Neural cell (in vitro differentiated cells): ENCODE measurements at regions not wholly inside any gene's neighbourhood (a gene's known extent, or its start where the extent isn't known, plus 50 kb on each side); places are given as distances from the start of the nearest gene placed in this dataset.
"Not testable (repeated sequence)": the region's sequence is repeated elsewhere in the genome, so short reads cannot be mapped to it uniquely, and the experiment has no call there.

Source experiments
- H2AFZ ChIP-seq: fragments of 200-600, 300-800 bp; sonication (generic), shearing (Covaris generic); 2 replicates; pipeline ENCODE4 v1.6.0; 2014; ENCODE audit warnings: low read depth, mild to moderate bottlenecking, antibody characterized with exemption, low read length, moderate library complexity
- H3F3A ChIP-seq: fragments of 200-600 bp; shearing (Covaris generic); 2 replicates; pipeline ENCODE4 v1.6.1; 2016; ENCODE audit warnings: mild to moderate bottlenecking, moderate library complexity, mixed read lengths, antibody characterized with exemption, low read length; ENCODE audit not compliant: insufficient read depth, poor library complexity, severe bottlenecking
- H3K27ac ChIP-seq: fragments of 200-600, 300-800 bp; sonication (generic), shearing (Covaris generic); 2 replicates; pipeline ENCODE4 v1.5.1; 2014; ENCODE audit warnings: mild to moderate bottlenecking, low read length, moderate library complexity
- H3K27me3 ChIP-seq: fragments of 300-800, 200-600 bp; sonication (generic), shearing (Covaris generic); 2 replicates; pipeline ENCODE4 v1.6.0; 2014; ENCODE audit warnings: mild to moderate bottlenecking, low read depth, low read length, moderate library complexity; ENCODE audit not compliant: insufficient read depth
- H3K36me3 ChIP-seq: fragments of 300-800, 200-600 bp; sonication (generic), shearing (Covaris generic); 2 replicates; pipeline ENCODE4 v1.5.1; 2014; ENCODE audit warnings: mild to moderate bottlenecking, antibody characterized with exemption, low read length, moderate library complexity; ENCODE audit not compliant: insufficient read depth
- H3K4me2 ChIP-seq: fragments of 300-800, 200-600 bp; sonication (generic), shearing (Covaris generic); 2 replicates; pipeline ENCODE4 v1.6.0; 2014; ENCODE audit warnings: mild to moderate bottlenecking, low read length
- H3K4me3 ChIP-seq: fragments of 300-800, 200-600 bp; sonication (generic), shearing (Covaris generic); 2 replicates; pipeline ENCODE4 v1.5.1; 2014; ENCODE audit warnings: mild to moderate bottlenecking, low read length, moderate library complexity
- H3K79me2 ChIP-seq: fragments of 200-600 bp; shearing (Covaris generic); replicated peaks from 2 replicates; pipeline ENCODE4 v1.6.0; 2014; ENCODE audit warnings: mild to moderate bottlenecking, low read length, moderate library complexity; ENCODE audit not compliant: insufficient read depth
- H3K9ac ChIP-seq: fragments of 300-800, 200-600 bp; sonication (generic), shearing (Covaris generic); 2 replicates; pipeline ENCODE4 v1.6.1; 2016; ENCODE audit warnings: mild to moderate bottlenecking, low read length, mixed read lengths
- H3K9me2 ChIP-seq: fragments of 200-600 bp; shearing (Covaris generic); 2 replicates; pipeline ENCODE4 v1.6.1; 2016; ENCODE audit warnings: mild to moderate bottlenecking, low read length, mixed read lengths; ENCODE audit not compliant: insufficient read depth
- H3K9me3 ChIP-seq: fragments of 200-600, 300-800 bp; sonication (generic), shearing (Covaris generic); 2 replicates; pipeline ENCODE4 v1.6.1; 2016; ENCODE audit warnings: mild to moderate bottlenecking, mixed run types, low read length, moderate library complexity, mixed read lengths
- H4K20me1 ChIP-seq: fragments of 200-600 bp; shearing (Covaris generic); 2 replicates; pipeline ENCODE4 v1.6.1; 2016; ENCODE audit warnings: mild to moderate bottlenecking, mixed run types; ENCODE audit not compliant: insufficient read depth
- CTCF ChIP-seq: fragments of 450-650 bp; IDR thresholded peaks from 2 replicates; pipeline ENCODE4 v1.5.1; 2014; ENCODE audit warnings: antibody characterized with exemption, mild to moderate bottlenecking, moderate library complexity; ENCODE audit not compliant: poor library complexity, severe bottlenecking
- EP300 ChIP-seq: fragments of 450-650 bp; conservative IDR thresholded peaks from 2 replicates; pipeline ENCODE4 v1.6.1; 2014; ENCODE audit warnings: antibody characterized with exemption, mild to moderate bottlenecking, moderate library complexity; ENCODE audit not compliant: poor library complexity, severe bottlenecking
- EZH2 ChIP-seq: fragments of 200-600, 300-800 bp; shearing (Covaris generic), sonication (generic); IDR thresholded peaks from 2 replicates; pipeline ENCODE4 v1.6.1; 2014; ENCODE audit warnings: antibody characterized with exemption, low read length, borderline replicate concordance, mild to moderate bottlenecking; ENCODE audit not compliant: insufficient read depth, poor library complexity, severe bottlenecking
- MXI1 ChIP-seq: fragments of 450-650 bp; conservative IDR thresholded peaks from 2 replicates; pipeline ENCODE4 v1.6.1; 2014; ENCODE audit warnings: antibody characterized with exemption, mild to moderate bottlenecking; ENCODE audit not compliant: poor library complexity, severe bottlenecking
- POLR2AphosphoS5 ChIP-seq: IDR thresholded peaks from 2 replicates; pipeline ENCODE4 v1.6.1; 2012
- RAD21 ChIP-seq: fragments of 450-650 bp; conservative IDR thresholded peaks from 2 replicates; pipeline ENCODE4 v1.6.1; 2014; ENCODE audit warnings: antibody characterized with exemption, mild to moderate bottlenecking, moderate library complexity
- SMC3 ChIP-seq: fragments of 450-650 bp; conservative IDR thresholded peaks from 2 replicates; pipeline ENCODE4 v1.6.1; 2014; ENCODE audit warnings: antibody characterized with exemption, mild to moderate bottlenecking, moderate library complexity; ENCODE audit not compliant: poor library complexity
- TAF1 ChIP-seq: IDR thresholded peaks from 2 replicates; pipeline ENCODE4 v1.6.1; 2012; ENCODE audit warnings: low read depth
- TF ChIP-seq, protein P1 (sequence below): IDR thresholded peaks from 2 replicates; pipeline ENCODE4 v1.6.1; 2012; ENCODE audit warnings: borderline replicate concordance

GRCh38 chrX:124181515-124181914, 150.9 kb upstream of the TEX13D start:
- H3K27me3 ChIP-seq, H3K79me2 ChIP-seq, H3K36me3 ChIP-seq, H3K4me3 ChIP-seq, H3K9me3 ChIP-seq, H2AFZ ChIP-seq, H3F3A ChIP-seq, H4K20me1 ChIP-seq, H3K4me2 ChIP-seq, H3K9ac ChIP-seq, H3K27ac ChIP-seq, H3K9me2 ChIP-seq: not testable (repeated sequence)

- Histone ChIP-seq H3K79me2 (no peaks in the 10 kb centered on the region), H2AFZ (no peak overlapping the region), H3K4me3 (no peak overlapping the region), H3F3A (no peaks in the 10 kb centered on the region), H3K4me2 (no peak overlapping the region), H3K36me3 (no peaks in the 10 kb centered on the region), H3K9ac (no peak overlapping the region), H3K9me2 (no peaks in the 10 kb centered on the region), H3K9me3 (no peaks in the 10 kb centered on the region), H4K20me1 (no peaks in the 10 kb centered on the region), H3K27me3 (no peaks in the 10 kb centered on the region), H3K27ac (no peak overlapping the region)
- TF ChIP-seq TAF1 (no peak), SMC3 (no peak), MXI1 (no peak), EP300 (no peak), RAD21 (no peak), CTCF (no peak), EZH2 (no peak), POLR2AphosphoS5 (no peak)
- TF ChIP-seq, protein P1, sequence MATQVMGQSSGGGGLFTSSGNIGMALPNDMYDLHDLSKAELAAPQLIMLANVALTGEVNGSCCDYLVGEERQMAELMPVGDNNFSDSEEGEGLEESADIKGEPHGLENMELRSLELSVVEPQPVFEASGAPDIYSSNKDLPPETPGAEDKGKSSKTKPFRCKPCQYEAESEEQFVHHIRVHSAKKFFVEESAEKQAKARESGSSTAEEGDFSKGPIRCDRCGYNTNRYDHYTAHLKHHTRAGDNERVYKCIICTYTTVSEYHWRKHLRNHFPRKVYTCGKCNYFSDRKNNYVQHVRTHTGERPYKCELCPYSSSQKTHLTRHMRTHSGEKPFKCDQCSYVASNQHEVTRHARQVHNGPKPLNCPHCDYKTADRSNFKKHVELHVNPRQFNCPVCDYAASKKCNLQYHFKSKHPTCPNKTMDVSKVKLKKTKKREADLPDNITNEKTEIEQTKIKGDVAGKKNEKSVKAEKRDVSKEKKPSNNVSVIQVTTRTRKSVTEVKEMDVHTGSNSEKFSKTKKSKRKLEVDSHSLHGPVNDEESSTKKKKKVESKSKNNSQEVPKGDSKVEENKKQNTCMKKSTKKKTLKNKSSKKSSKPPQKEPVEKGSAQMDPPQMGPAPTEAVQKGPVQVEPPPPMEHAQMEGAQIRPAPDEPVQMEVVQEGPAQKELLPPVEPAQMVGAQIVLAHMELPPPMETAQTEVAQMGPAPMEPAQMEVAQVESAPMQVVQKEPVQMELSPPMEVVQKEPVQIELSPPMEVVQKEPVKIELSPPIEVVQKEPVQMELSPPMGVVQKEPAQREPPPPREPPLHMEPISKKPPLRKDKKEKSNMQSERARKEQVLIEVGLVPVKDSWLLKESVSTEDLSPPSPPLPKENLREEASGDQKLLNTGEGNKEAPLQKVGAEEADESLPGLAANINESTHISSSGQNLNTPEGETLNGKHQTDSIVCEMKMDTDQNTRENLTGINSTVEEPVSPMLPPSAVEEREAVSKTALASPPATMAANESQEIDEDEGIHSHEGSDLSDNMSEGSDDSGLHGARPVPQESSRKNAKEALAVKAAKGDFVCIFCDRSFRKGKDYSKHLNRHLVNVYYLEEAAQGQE: no peak
Observed at GRCh38 chrX:124190440-124190839, 142.0 kb upstream of the TEX13D start.

- Histone ChIP-seq H2AFZ (no peak overlapping the region), H3F3A (no peaks in the 10 kb centered on the region), H3K9me2 (no peaks in the 10 kb centered on the region), H4K20me1 (no peaks in the 10 kb centered on the region), H3K4me2 (no peak overlapping the region), H3K4me3 (no peak overlapping the region), H3K9ac (no peak overlapping the region), H3K79me2 (no peaks in the 10 kb centered on the region), H3K36me3 (no peaks in the 10 kb centered on the region), H3K27ac (no peak overlapping the region), H3K27me3 (no peaks in the 10 kb centered on the region), H3K9me3 (no peaks in the 10 kb centered on the region)
- TF ChIP-seq EP300 (no peak), SMC3 (no peak), POLR2AphosphoS5 (no peak), TAF1 (no peak), MXI1 (no peak), EZH2 (no peak), CTCF (no peak), RAD21 (no peak)
- TF ChIP-seq, protein P1: no peak
Observed at GRCh38 chrX:124194199-124194598, 138.3 kb upstream of the TEX13D start.
